Esophagus (tissue), 2 donors: ENCODE measurements at regions not wholly inside any gene's neighbourhood (a gene's known extent, or its start where the extent isn't known, plus 50 kb on each side); places are given as distances from the start of the nearest gene placed in this dataset.

Experiments used
- H3K27ac ChIP-seq, 2 donors: one replicate each; pipeline ENCODE4 v1.5.1; 2013; ENCODE audit warnings: low read depth in 2 of 2, mild to moderate bottlenecking in 2 of 2, inconsistent platforms in 1 of 2, low read length in 1 of 2, moderate library complexity in 1 of 2
- H3K27me3 ChIP-seq, 2 donors: one replicate each; pipeline ENCODE4 v1.6.1; 2013; ENCODE audit warnings: low read length in 2 of 2, control low read depth in 1 of 2, mild to moderate bottlenecking in 1 of 2; ENCODE audit not compliant: insufficient read depth in 2 of 2, control insufficient read depth in 1 of 2
- H3K36me3 ChIP-seq, 2 donors: one replicate each; pipeline ENCODE4 v1.6.1; 2013; ENCODE audit warnings: low read length in 1 of 2; ENCODE audit not compliant: control insufficient read depth in 2 of 2, insufficient read depth in 2 of 2
- H3K4me1 ChIP-seq, 2 donors: one replicate each; pipeline ENCODE4 v1.6.1; 2013; ENCODE audit warnings: low read length in 1 of 2; ENCODE audit not compliant: control insufficient read depth in 2 of 2, insufficient read depth in 2 of 2
- H3K4me3 ChIP-seq, 2 donors: one replicate each; pipeline ENCODE4 v1.5.1; 2013; ENCODE audit warnings: low read length in 2 of 2, mild to moderate bottlenecking in 2 of 2, low read depth in 1 of 2, moderate library complexity in 1 of 2
- H3K9me3 ChIP-seq, 2 donors: one replicate each; pipeline ENCODE4 v1.6.1; 2013; ENCODE audit warnings: mild to moderate bottlenecking in 2 of 2, low read depth in 1 of 2, low read length in 1 of 2, moderate library complexity in 1 of 2; ENCODE audit not compliant: control insufficient read depth in 2 of 2, insufficient read depth in 1 of 2
- WGBS, 2 donors: extraction: QIAGEN DNeasy Blood & Tissue Kit; methylation state at CpG; one replicate each; pipeline ENCODE4 v1.1.7; 2013; 5-methylcytosine and 5-hydroxymethylcytosine counted together
- donor health status: healthy with polysubstance abuse.
- donor health status: Bipolar disorder and iron deficiency.

- H3K4me1 ChIP-seq: no peaks in the 10 kb centered on the region
- H3K9me3 ChIP-seq: peaks cover 0 to 4% of the 10 kb centered on the region in 2 donors
- 42 to 57% methylated on average over 21 of the region's 21 CpGs for WGBS, 2 donors
- no peaks in the 10 kb centered on the region for H3K27me3 ChIP-seq
- no peak overlapping the region for H3K4me3 ChIP-seq
- no peaks in the 10 kb centered on the region for H3K36me3 ChIP-seq
- no peak overlapping the region for H3K27ac ChIP-seq
Observed at GRCh38 chr11:69211920-69212797, 56.4 kb downstream of the SMIM38 start.

- Histone ChIP-seq H3K4me1 (peaks cover 0 to 4% of the 10 kb centered on the region in 2 donors), H3K27ac (no peak overlapping the region), H3K9me3 (peaks cover 0 to 4% of the 10 kb centered on the region in 2 donors), H3K4me3 (no peak overlapping the region), H3K27me3 (no peaks in the 10 kb centered on the region), H3K36me3 (no peaks in the 10 kb centered on the region)
- 93 to 95% methylated on average over 5 of the region's 5 CpGs for WGBS, 2 donors
Observed at GRCh38 chr11:69212798-69213110, 57.0 kb downstream of the SMIM38 start.

DNA sequence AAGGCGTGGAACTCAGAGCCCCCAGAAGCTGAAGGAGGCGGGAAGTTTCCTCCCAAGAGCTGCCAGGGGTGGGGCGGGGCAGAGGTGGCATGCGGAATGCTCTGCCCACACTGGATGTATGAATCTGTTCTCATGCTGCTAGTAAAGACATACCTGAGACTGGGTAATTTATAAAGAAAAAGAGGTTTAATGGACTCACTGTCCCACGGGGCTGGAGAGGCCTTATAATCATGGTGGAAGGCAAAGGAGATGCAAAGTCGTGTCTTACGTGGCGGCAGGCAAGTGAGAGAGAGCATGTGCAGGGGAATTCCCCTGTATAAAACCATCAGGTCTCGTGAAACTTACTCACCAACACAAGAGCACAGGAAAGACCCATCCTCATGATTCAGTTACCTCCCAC, 57.6 kb downstream of the SMIM38 start:
- H3K4me3 ChIP-seq: no peak overlapping the region
- 77 to 79% methylated on average over 9 of the region's 9 CpGs for WGBS, 2 donors
- H3K9me3 ChIP-seq: peaks cover 0 to 3% of the 10 kb centered on the region in 2 donors
- no peaks in the 10 kb centered on the region for H3K36me3 ChIP-seq
- H3K4me1 ChIP-seq: peaks cover 0 to 9% of the 10 kb centered on the region in 2 donors
- H3K27ac ChIP-seq: no peak overlapping the region
- H3K27me3 ChIP-seq: no peaks in the 10 kb centered on the region

- H3K4me3 ChIP-seq: no peak overlapping the region
- no peaks in the 10 kb centered on the region for H3K27me3 ChIP-seq
- WGBS, 2 donors: 71 to 83% methylated on average over 1 of the region's 1 CpG
- peaks cover 0 to 9% of the 10 kb centered on the region in 2 donors for H3K4me1 ChIP-seq
- no peaks in the 10 kb centered on the region for H3K9me3 ChIP-seq
- H3K27ac ChIP-seq: no peak overlapping the region
- no peaks in the 10 kb centered on the region for H3K36me3 ChIP-seq
Observed at GRCh38 chr11:69213964-69214363, 58.2 kb downstream of the SMIM38 start.

- 47 to 68% methylated on average over 1 of the region's 1 CpG for WGBS, 2 donors
- Histone ChIP-seq H3K27me3 (no peaks in the 10 kb centered on the region), H3K4me1 (peaks cover 0 to 9% of the 10 kb centered on the region in 2 donors), H3K27ac (no peak overlapping the region), H3K4me3 (no peak overlapping the region), H3K9me3 (no peaks in the 10 kb centered on the region), H3K36me3 (no peaks in the 10 kb centered on the region)
Observed at GRCh38 chr11:69215216-69215615, 59.5 kb downstream of the SMIM38 start.

DNA sequence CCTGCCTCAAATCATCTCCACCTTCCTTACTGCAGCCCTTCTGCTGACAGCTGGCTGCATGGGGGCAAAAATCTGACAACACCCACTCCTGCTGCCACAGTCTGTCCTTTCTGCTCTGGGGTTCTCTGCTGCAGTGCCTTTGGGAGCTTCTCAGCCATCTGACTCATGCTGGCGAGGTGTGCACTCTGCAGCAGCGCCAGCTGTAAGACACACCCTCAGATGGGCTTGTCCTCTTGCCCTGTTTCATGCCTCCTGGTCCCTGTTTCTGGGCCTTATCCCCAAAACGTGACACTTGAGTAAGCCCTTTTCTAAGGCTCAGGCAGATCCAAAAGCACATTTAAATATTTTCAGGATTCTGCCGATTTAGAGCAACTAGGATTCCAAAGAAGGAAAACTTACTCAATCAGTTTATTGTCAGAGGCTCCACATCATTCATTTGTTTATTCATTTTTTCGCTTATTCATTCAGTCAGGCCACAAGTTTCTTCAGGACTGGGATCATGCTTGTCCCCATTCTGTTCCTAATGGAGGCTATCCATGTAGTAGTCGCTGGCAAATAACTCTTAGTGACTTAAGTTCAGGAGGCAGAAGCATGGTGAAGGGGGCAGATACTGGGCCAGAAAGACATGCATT, 60.2 kb downstream of the SMIM38 start:
- H3K4me3 ChIP-seq: no peak overlapping the region
- no peaks in the 10 kb centered on the region for H3K27me3 ChIP-seq
- 44 to 56% methylated on average over 6 of the region's 6 CpGs for WGBS, 2 donors
- H3K27ac ChIP-seq: peak overlapping the region; percentile 57 to 62
- no peaks in the 10 kb centered on the region for H3K9me3 ChIP-seq
- H3K4me1 ChIP-seq: peaks cover 3 to 14% of the 10 kb centered on the region in 2 donors
- no peaks in the 10 kb centered on the region for H3K36me3 ChIP-seq

DNA sequence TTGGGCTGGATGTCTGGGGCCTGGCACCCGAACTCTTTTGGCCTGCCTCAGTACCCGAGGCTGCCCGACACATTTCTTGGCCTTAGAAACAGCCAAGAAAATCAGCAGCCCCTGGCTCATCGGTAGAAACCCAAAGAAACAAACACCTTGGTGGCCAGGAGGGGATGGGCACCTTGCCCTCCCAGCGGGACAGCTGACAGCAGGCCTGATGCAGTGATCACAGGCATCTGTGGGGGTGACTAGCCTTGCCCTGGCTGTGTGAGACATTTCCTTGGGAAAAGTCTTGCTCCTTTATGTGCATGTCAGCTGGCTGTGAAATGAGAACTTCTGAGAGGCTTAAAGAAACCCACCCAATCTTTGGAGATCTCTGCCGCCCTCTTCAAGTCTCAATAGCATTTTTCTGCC, 60.9 kb downstream of the SMIM38 start:
- peak overlapping the region in 1 of 2 donors; percentile 62 for H3K27ac ChIP-seq
- no peak overlapping the region for H3K4me3 ChIP-seq
- 63 to 65% methylated on average over 6 of the region's 6 CpGs for WGBS, 2 donors
- H3K36me3 ChIP-seq: no peaks in the 10 kb centered on the region
- peaks cover 3 to 15% of the 10 kb centered on the region in 2 donors for H3K4me1 ChIP-seq
- no peaks in the 10 kb centered on the region for H3K27me3 ChIP-seq
- no peaks in the 10 kb centered on the region for H3K9me3 ChIP-seq

DNA sequence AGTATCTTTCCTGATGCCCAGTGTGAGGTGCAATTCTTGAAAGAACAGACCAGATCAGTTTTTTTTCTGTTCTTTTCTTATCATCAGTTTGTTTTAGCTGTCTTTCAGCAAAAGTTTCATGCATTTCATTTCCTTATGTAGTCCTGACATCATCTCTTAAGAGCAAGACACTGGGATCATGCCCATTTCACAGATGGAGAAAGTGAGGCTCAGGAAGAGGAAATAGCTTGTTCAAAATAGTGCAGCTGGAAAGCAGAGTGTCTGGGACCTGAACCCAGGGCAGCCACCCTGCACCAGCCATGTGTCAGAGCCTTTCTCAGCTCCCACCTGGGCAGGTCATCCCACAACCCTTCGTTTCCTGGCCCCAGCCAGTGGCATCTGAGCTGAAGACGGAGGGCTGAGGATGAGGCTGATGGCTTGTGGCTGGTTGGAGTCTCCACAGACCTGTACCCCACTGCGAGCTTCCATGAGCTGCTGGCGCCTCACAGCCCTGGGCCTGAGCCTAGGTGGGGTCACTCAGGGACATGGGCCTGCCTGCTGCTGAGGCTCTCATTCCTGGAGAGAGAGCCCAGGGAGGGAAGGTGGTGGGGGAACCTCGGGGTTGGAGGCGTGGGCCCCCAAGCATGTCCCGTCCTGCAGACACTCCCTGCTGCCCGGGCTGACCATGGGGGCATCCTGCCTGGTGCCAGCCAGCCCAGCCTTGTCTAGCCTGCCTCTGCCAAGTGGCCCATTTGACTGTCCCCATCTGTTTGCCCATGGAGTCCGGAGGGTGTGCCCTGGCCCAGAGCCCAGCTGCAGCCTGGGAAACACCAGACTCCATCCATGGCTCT, 61.8 kb downstream of the SMIM38 start:
- no peaks in the 10 kb centered on the region for H3K36me3 ChIP-seq
- no peak overlapping the region for H3K4me3 ChIP-seq
- 56 to 58% methylated on average over 9 of the region's 9 CpGs for WGBS, 2 donors
- peaks cover 3 to 15% of the 10 kb centered on the region in 2 donors for H3K4me1 ChIP-seq
- H3K27ac ChIP-seq: no peak overlapping the region
- no peaks in the 10 kb centered on the region for H3K27me3 ChIP-seq
- no peaks in the 10 kb centered on the region for H3K9me3 ChIP-seq

DNA sequence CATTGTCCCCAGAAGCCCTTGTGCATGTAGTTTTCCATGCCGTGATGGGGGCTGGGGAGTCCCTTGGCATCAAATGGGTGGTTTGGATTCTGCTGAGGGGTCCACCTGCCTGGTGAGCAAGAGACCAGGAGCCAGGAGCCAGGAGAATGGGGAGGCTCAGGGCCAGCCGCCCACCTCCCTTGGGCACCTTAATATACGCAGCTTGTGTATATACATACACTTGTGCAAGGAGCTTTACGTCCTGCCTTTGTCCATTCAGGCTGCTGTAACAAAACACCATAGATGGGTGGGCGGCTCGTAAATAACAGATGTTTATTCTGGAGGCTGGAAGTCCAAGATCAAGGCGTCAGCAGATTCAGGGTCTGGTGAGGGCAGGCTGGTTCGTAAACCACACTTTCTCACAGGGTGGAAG, 62.5 kb downstream of the SMIM38 start:
- Histone ChIP-seq H3K27ac (no peak overlapping the region), H3K36me3 (no peaks in the 10 kb centered on the region), H3K4me3 (no peak overlapping the region), H3K9me3 (no peaks in the 10 kb centered on the region), H3K4me1 (peaks cover 3 to 15% of the 10 kb centered on the region in 2 donors), H3K27me3 (no peaks in the 10 kb centered on the region)
- 78 to 82% methylated on average over 8 of the region's 8 CpGs for WGBS, 2 donors
